Spleen (tissue), 7 donors: ENCODE measurements at regions not wholly inside any gene's neighbourhood (a gene's known extent, or its start where the extent isn't known, plus 50 kb on each side); places are given as distances from the start of the nearest gene placed in this dataset.

Experiments used
- POLR2AphosphoS5 ChIP-seq, 3 donors: sonication (generic); formaldehyde crosslinking; IDR thresholded peaks; one replicate each; pipeline ENCODE4 v1.5.1; 2017; ENCODE audit warnings: antibody characterized with exemption in 3 of 3
- TF ChIP-seq, protein P1 (sequence below), 11 experiments: fragments of 200-600 bp in 7 of 11; fragments of 450-650 bp in 4 of 11; sonication (generic) in 4 of 11; IDR thresholded peaks in 8 of 11; conservative IDR thresholded peaks in 3 of 11; 1 replicate in 7 of 11; 2 replicates in 4 of 11; pipeline versions ENCODE4 v1.4.0 to v1.8.0; 2016 to 2021; ENCODE audit warnings: antibody characterized with exemption in 11 of 11, inconsistent platforms in 4 of 11, mild to moderate bottlenecking in 1 of 11
- donor health status: DM: no; HTN: no; CAD: no; lungs with moderate emphysema.
- donor health status: DM: no; HTN: no; CAD: no.
- donor health status: DM: no; HTN: no; CAD: no.

DNA sequence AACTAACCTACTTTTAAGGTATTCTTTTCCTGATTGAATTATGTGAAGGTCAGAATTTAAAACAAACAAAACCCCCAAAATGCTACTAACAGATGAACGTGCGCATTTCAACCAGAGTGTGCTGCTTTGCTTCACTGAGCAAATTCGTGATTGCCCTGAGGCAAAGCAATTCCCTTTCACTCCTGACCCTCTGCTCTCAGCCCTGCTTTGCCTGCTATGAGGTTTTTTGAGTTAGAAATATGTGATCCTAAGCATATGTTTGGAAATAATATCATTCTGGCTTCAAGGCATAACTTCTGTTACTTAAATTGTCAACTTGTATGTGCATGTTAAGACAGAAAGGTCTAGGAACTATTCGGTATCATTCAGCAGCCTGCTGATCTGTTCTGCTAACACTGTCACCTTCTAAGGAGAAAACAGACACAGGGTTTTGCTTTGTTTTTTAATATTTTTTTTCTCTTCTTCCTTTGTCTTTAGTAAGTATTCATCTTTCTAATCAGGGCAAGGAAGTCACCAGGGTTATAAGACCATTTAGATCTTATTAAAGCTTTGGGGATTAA is 124.2 kb downstream of the GNAT3 start:
- TF ChIP-seq POLR2AphosphoS5 (IDR thresholded peaks at IDR 0.05) = no peak
- TF ChIP-seq, protein P1, sequence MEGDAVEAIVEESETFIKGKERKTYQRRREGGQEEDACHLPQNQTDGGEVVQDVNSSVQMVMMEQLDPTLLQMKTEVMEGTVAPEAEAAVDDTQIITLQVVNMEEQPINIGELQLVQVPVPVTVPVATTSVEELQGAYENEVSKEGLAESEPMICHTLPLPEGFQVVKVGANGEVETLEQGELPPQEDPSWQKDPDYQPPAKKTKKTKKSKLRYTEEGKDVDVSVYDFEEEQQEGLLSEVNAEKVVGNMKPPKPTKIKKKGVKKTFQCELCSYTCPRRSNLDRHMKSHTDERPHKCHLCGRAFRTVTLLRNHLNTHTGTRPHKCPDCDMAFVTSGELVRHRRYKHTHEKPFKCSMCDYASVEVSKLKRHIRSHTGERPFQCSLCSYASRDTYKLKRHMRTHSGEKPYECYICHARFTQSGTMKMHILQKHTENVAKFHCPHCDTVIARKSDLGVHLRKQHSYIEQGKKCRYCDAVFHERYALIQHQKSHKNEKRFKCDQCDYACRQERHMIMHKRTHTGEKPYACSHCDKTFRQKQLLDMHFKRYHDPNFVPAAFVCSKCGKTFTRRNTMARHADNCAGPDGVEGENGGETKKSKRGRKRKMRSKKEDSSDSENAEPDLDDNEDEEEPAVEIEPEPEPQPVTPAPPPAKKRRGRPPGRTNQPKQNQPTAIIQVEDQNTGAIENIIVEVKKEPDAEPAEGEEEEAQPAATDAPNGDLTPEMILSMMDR (IDR thresholded peaks at IDR 0.05 in 8 of 11, conservative IDR thresholded peaks at IDR 0.05 in 3 of 11) = no peak
